GM19240 (cell line): ENCODE measurements at regions not wholly inside any gene's neighbourhood (a gene's known extent, or its start where the extent isn't known, plus 50 kb on each side); places are given as distances from the start of the nearest gene placed in this dataset.
"Not testable (repeated sequence)": the region's sequence is repeated elsewhere in the genome, so short reads cannot be mapped to it uniquely, and the experiment has no call there.

Experiments used
- DNase-seq: peaks from one replicate; pipeline ENCODE4 v3.0.0; 2011; ENCODE audit warnings: low spot score; ENCODE audit not compliant: insufficient read length

DNA sequence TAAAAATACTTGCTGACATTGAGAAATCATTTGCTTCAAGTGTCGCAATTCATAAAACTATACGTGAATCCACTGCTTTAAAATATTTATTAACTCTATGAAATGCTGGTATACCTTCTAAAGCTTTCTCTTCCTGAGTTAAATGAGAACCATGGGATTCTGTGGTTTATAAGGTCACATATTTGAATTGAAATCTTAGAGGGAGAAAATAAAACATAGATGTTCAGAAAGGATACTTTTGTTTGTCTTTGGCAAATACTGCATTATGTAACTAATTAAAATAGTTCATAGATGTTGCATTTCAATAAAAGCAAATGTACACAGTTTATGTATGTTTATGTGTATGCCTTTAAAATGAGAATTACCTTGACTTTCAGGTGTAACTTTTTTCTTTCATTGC lies 250.1 kb downstream of the FAM170A start:
- DNase-seq = no peak

GRCh38 chr5:119895066-119895465 lies 265.7 kb downstream of the FAM170A start:
- DNase-seq = no peak

DNA sequence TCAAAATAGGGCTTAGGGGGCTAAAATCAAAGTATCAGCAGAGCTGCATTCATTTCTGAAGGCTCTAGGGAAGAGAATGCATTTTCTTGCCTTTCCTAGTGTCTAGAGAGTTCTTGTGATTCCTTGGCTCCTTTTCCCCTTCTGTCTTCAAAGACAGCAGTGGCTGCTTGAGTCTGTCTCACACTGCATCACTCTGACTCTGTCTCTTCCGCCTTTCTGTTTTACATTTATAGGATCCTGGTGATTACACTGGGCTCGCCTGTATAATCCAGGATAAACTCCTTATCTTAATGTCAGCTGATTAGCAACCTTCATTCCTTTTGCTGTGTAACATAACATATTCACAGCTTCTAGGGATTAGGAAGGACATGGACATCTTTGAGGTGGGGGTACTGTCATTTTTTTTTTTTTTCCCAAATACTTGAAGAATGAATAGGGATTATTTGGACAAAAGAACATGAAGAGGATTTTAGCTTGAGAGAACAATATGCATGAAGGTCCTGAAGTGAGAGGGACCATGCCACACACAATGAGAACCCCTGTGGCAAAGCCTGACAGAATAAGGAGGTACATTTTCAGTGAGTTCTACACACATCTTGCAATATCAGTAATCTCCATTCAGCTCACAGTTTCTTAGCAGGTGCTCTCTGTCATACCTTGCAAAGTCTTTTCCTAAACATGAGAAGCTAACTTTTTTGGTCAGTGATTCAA lies 267.6 kb downstream of the FAM170A start:
- no peak for DNase-seq

GRCh38 chr5:119897537-119898370 lies 268.4 kb downstream of the FAM170A start:
- DNase-seq = no peak

GRCh38 chr5:119899981-119900380 lies 270.6 kb downstream of the FAM170A start:
- no peak for DNase-seq

DNA sequence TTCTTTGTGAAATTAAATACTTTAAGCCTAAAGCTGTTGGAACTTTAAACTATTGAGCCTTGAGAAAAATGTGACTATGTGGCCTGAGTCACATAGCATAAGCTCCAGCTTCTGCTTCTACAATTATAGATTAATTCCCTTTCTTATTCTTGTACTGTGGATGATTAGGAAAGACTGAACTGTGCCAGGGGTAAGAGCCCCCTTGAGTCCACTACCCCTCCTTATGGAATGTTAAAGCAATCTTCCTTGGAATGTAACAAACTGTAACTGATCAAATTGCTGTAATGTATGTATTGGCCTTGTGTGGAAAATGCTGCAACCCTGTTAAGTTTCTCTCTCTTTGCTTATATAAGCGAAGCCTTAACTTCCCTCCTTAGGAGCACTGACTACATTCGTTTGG lies 273.2 kb downstream of the FAM170A start:
- DNase-seq = no peak

GRCh38 chr5:119913425-119913824 lies 284.1 kb downstream of the FAM170A start:
- no peak for DNase-seq

GRCh38 chr5:119919279-119919678 lies 289.9 kb downstream of the FAM170A start:
- no peak for DNase-seq

- DNase-seq = no peak
Measured at GRCh38 chr5:119926301-119926700, 296.9 kb downstream of the FAM170A start.

GRCh38 chr5:119928974-119929373 lies 299.6 kb downstream of the FAM170A start:
- DNase-seq = no peak

DNA sequence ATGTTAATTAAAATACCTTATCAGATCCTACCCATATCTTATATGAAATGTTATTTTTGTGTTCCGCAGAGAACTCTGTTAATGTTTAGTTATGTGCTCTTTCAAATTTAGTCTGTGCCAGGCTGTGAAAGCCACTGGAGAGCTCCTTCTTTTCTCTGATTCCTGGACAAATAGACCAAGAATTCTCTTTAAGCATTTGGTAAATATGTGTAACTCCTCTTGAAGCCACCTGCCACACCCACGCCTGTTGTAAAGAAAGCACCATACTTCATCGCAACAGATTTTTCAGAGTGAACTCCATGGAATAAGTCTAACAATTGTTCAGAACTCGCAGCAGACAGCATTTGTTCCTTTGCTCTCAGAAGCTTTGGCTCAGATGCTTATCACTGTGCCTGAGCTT lies 301.1 kb downstream of the FAM170A start:
- no peak for DNase-seq

GRCh38 chr5:119943148-119943547 lies 313.8 kb downstream of the FAM170A start:
- DNase-seq = no peak

GRCh38 chr5:119945691-119946090 lies 316.3 kb downstream of the FAM170A start:
- no peak for DNase-seq

DNA sequence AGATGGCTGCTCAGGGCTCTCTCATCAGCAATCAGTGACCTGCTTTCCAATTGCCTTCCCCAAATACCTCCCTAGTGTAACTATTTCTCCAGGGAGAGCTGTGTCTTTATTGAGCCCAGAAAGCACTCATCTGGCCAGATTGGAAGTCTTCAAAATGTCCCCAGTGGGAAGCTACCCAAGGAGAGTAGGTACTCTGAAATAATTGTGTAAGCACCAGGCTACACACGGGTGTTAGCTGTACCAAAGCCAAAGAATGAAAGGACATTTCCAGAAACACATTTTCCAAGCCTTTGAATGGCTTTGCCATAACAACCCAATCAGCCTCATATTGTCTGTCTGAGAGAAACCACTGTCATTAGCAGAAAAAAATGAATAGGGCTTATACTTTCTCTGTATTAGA lies 318.8 kb downstream of the FAM170A start:
- DNase-seq = no peak

- no peak for DNase-seq
Measured at GRCh38 chr5:119949426-119949999, 320.2 kb downstream of the FAM170A start.

- DNase-seq = no peak
Measured at GRCh38 chr5:119951330-119951934, 322.1 kb downstream of the FAM170A start.

DNA sequence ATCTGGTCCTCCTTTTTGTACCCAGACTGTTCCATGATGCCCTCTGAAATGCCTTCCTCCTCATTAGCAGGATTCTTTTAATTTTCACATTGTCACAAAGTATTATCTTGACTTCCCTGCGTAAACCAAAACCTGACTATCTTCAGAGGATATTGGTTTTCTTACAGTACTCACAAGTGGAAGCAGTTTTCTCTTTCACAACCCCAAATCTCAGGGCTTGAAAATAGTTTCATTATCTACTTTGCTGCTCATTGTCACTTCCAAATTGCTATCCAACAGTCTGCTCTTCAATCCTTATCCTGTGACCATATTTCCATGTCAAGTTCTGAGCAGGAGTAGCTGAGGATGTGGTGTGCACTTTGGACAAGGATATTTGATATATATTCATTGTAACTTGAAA lies 324.1 kb downstream of the FAM170A start:
- no peak for DNase-seq

- no peak for DNase-seq
Measured at GRCh38 chr5:119954106-119954505, 324.7 kb downstream of the FAM170A start.

GRCh38 chr5:119961993-119962392 lies 332.6 kb downstream of the FAM170A start:
- DNase-seq = no peak

GRCh38 chr5:119966028-119966427 lies 336.7 kb downstream of the FAM170A start:
- DNase-seq = no peak

GRCh38 chr5:119968690-119969089 lies 339.3 kb downstream of the FAM170A start:
- DNase-seq = no peak

GRCh38 chr5:119987077-119987476 lies 357.7 kb downstream of the FAM170A start:
- DNase-seq = not testable (repeated sequence)
